IMR-90 (cell line): ENCODE measurements at regions not wholly inside any gene's neighbourhood (a gene's known extent, or its start where the extent isn't known, plus 50 kb on each side); places are given as distances from the start of the nearest gene placed in this dataset.

ENCODE experiments used
- ATAC-seq: fragments of 200-7000 bp; cut with Tn5 transposase; 2 replicates; pipeline ENCODE4 v1.9.1; 2020; ENCODE audit warnings: low read depth, mild to moderate bottlenecking, moderate library complexity
- BruUV-seq: library from RNA; stranded (reverse); fragments of 400-500 nt; replicated peaks from 2 replicates; lab custom pipeline; 2021; lab: Mats Ljungman, UMichigan
- CTCF ChIA-PET: fragments of 300-600 bp; formaldehyde crosslinking; extraction: SDS; loops from one replicate; lab custom pipeline; 2021; ENCODE audit warnings: antibody characterized with exemption; lab: Yijun Ruan, JAX
- POLR2A ChIA-PET: fragments of 300-600 bp; sonication (Branson Sonifier 250); formaldehyde crosslinking; loops from one replicate; lab custom pipeline; 2022; ENCODE audit warnings: antibody characterized with exemption; ENCODE audit not compliant: unreplicated experiment; lab: Charles Lee
- DNase-seq: peaks from one replicate; pipeline ENCODE4 v3.0.0; 2013
- H2AFZ ChIP-seq: replicated peaks from 2 replicates; pipeline ENCODE3; 2013; ENCODE audit warnings: low read length, mild to moderate bottlenecking; ENCODE audit not compliant: poor library complexity
- H2AK5ac ChIP-seq: 2 replicates; pipeline ENCODE4 v1.6.1; 2013; ENCODE audit warnings: low read depth, low read length, inconsistent platforms
- H2AK9ac ChIP-seq: replicated peaks from 2 replicates; pipeline ENCODE3; 2013; ENCODE audit warnings: mild to moderate bottlenecking, low read depth, low read length, moderate library complexity; ENCODE audit not compliant: poor library complexity
- H2BK120ac ChIP-seq: 2 replicates; pipeline ENCODE4 v1.6.1; 2013; ENCODE audit warnings: low read depth, low read length, inconsistent platforms
- H2BK15ac ChIP-seq: 3 replicates; pipeline ENCODE4 v1.6.1; 2013; ENCODE audit warnings: low read depth, low read length, inconsistent platforms
- H2BK20ac ChIP-seq: 2 replicates; pipeline ENCODE4 v1.6.1; 2013; ENCODE audit warnings: low read depth, mild to moderate bottlenecking, inconsistent platforms, low read length, moderate library complexity
- H2BK5ac ChIP-seq: 2 replicates; pipeline ENCODE4 v1.6.1; 2013; ENCODE audit warnings: mild to moderate bottlenecking, low read depth, low read length, inconsistent platforms; ENCODE audit not compliant: poor library complexity, severe bottlenecking
- H3K14ac ChIP-seq: replicated peaks from 2 replicates; pipeline ENCODE4 v1.6.1; 2013; ENCODE audit warnings: low read depth, low read length, inconsistent platforms
- H3K18ac ChIP-seq: 2 replicates; pipeline ENCODE4 v1.6.1; 2013; ENCODE audit warnings: low read depth, low read length, control low read depth
- H3K23ac ChIP-seq: 2 replicates; pipeline ENCODE4 v1.6.1; 2013; ENCODE audit warnings: low read depth, low read length, inconsistent platforms
- H3K27ac ChIP-seq: 2 replicates; pipeline ENCODE4 v1.5.1; 2013; ENCODE audit warnings: mild to moderate bottlenecking, control low read depth, low read length; ENCODE audit not compliant: insufficient read depth
- H3K27me3 ChIP-seq: 2 replicates; pipeline ENCODE4 v1.6.1; 2013; ENCODE audit warnings: low read length; ENCODE audit not compliant: control insufficient read depth, insufficient read depth
- H3K36me3 ChIP-seq: 2 replicates; pipeline ENCODE4 v1.6.1; 2013; ENCODE audit warnings: low read length, mixed read lengths; ENCODE audit not compliant: control insufficient read depth, insufficient read depth
- H3K4ac ChIP-seq: 2 replicates; pipeline ENCODE4 v1.6.1; 2013; ENCODE audit warnings: low read depth, low read length, inconsistent platforms
- H3K4me1 ChIP-seq: 2 replicates; pipeline ENCODE4 v1.6.1; 2013; ENCODE audit warnings: low read length, mixed read lengths; ENCODE audit not compliant: control insufficient read depth, insufficient read depth
- H3K4me2 ChIP-seq: 2 replicates; pipeline ENCODE4 v1.6.1; 2013; ENCODE audit warnings: low read depth, mild to moderate bottlenecking, control low read depth, low read length, moderate library complexity
- H3K4me3 ChIP-seq: 2 replicates; pipeline ENCODE4 v1.5.1; 2013; ENCODE audit warnings: low read depth, mild to moderate bottlenecking, control low read depth, low read length, moderate library complexity; ENCODE audit not compliant: insufficient read depth
- H3K56ac ChIP-seq: 2 replicates; pipeline ENCODE4 v1.6.1; 2013; ENCODE audit warnings: low read length, inconsistent platforms; ENCODE audit not compliant: insufficient read depth; ENCODE audit errors: extremely low read depth
- H3K79me1 ChIP-seq, 2 experiments: 2 replicates each; pipeline ENCODE4 v1.6.1; 2013; ENCODE audit warnings: low read length in 2 of 2, inconsistent platforms in 1 of 2, low read depth in 1 of 2
- H3K9ac ChIP-seq: 2 replicates; pipeline ENCODE4 v1.6.1; 2013; ENCODE audit warnings: low read depth, low read length, control low read depth
- H3K9me1 ChIP-seq: 2 replicates; pipeline ENCODE4 v1.6.1; 2013; ENCODE audit warnings: low read length, inconsistent platforms; ENCODE audit not compliant: insufficient read depth
- H3K9me3 ChIP-seq: 2 replicates; pipeline ENCODE4 v1.6.1; 2013; ENCODE audit warnings: low read length; ENCODE audit not compliant: control insufficient read depth, insufficient read depth
- H4K20me1 ChIP-seq: 2 replicates; pipeline ENCODE4 v1.6.1; 2013; ENCODE audit warnings: low read length, inconsistent platforms; ENCODE audit not compliant: insufficient read depth
- H4K5ac ChIP-seq: 2 replicates; pipeline ENCODE4 v1.6.1; 2013; ENCODE audit warnings: mild to moderate bottlenecking, low read depth, low read length, control low read depth
- H4K8ac ChIP-seq, 2 experiments: 2 replicates each; pipeline ENCODE4 v1.6.1; 2013; ENCODE audit warnings: low read depth in 2 of 2, low read length in 2 of 2, control low read depth in 1 of 2, inconsistent platforms in 1 of 2
- H4K91ac ChIP-seq: 2 replicates; pipeline ENCODE4 v1.6.1; 2013; ENCODE audit warnings: low read depth, low read length, inconsistent platforms; ENCODE audit not compliant: insufficient read depth
- BHLHE40 ChIP-seq: fragments of 150-350 bp; IDR thresholded peaks from 2 replicates; pipeline ENCODE4 v1.6.1; 2016; ENCODE audit warnings: mild to moderate bottlenecking, low read depth, low read length
- CEBPB ChIP-seq: IDR thresholded peaks from 2 replicates; pipeline ENCODE4 v1.6.1; 2012; ENCODE audit warnings: low read depth, low read length, improper control_type of control experiment
- CHD1 ChIP-seq: IDR thresholded peaks from 2 replicates; pipeline ENCODE4 v1.6.1; 2012; ENCODE audit warnings: low read depth, low read length, improper control_type of control experiment
- FOS ChIP-seq: fragments of 150-350 bp; IDR thresholded peaks from 2 replicates; pipeline ENCODE4 v1.6.1; 2016; ENCODE audit warnings: low read depth, low read length
- MAFK ChIP-seq: IDR thresholded peaks from 2 replicates; pipeline ENCODE4 v1.6.1; 2012; ENCODE audit warnings: low read depth, low read length, improper control_type of control experiment
- MAZ ChIP-seq: IDR thresholded peaks from 2 replicates; pipeline ENCODE4 v1.6.1; 2012; ENCODE audit warnings: low read depth, mild to moderate bottlenecking, low read length, improper control_type of control experiment, moderate library complexity, borderline replicate concordance
- MXI1 ChIP-seq: IDR thresholded peaks from 2 replicates; pipeline ENCODE4 v1.6.1; 2012; ENCODE audit warnings: low read depth, mild to moderate bottlenecking, low read length, moderate library complexity, borderline replicate concordance
- NFE2L2 ChIP-seq: fragments of 150-350 bp; IDR thresholded peaks from 2 replicates; pipeline ENCODE4 v1.6.1; 2016; ENCODE audit warnings: low read depth, mild to moderate bottlenecking, low read length
- POLR2A ChIP-seq: IDR thresholded peaks from 2 replicates; pipeline ENCODE4 v1.6.1; 2012; ENCODE audit warnings: mild to moderate bottlenecking, low read depth, low read length
- RAD21 ChIP-seq: IDR thresholded peaks from 2 replicates; pipeline ENCODE4 v1.6.1; 2012; ENCODE audit warnings: low read length, improper control_type of control experiment
- RCOR1 ChIP-seq: IDR thresholded peaks from 2 replicates; pipeline ENCODE4 v1.6.1; 2012; ENCODE audit warnings: mild to moderate bottlenecking, low read length, improper control_type of control experiment; ENCODE audit not compliant: insufficient replicate concordance
- RFX5 ChIP-seq: IDR thresholded peaks from 2 replicates; pipeline ENCODE4 v1.8.0; 2012; ENCODE audit warnings: low read depth, mild to moderate bottlenecking, low read length, moderate library complexity
- SMC3 ChIP-seq: fragments of 150-350 bp; IDR thresholded peaks from 2 replicates; pipeline ENCODE4 v1.6.1; 2016; ENCODE audit warnings: low read depth, mild to moderate bottlenecking, antibody characterized with exemption, low read length, moderate library complexity
- WGBS, 2 experiments: methylation state at CpG; one replicate each; pipeline versions ENCODE4 v1.1.5 to v1.1.7; 2013; ENCODE audit warnings: missing lambda C conversion rate in 2 of 2; ENCODE audit not compliant: insufficient read length in 1 of 2; ENCODE audit errors: extremely low coverage in 2 of 2; 5-methylcytosine and 5-hydroxymethylcytosine counted together
- dilution Hi-C: fragments of 300-500 bp; cut with HindIII; formaldehyde crosslinking; loops from one replicate; pipeline ENCODE4 v1.14.3; 2018; ENCODE audit warnings: low sequenced_read_pairs; ENCODE audit not compliant: unreplicated experiment
- in situ Hi-C: fragments of 300-500 bp; cut with MboI; formaldehyde crosslinking; loops from 3 replicates; pipeline ENCODE4 v1.14.3; 2019; ENCODE audit warnings: low sequenced_read_pairs, inconsistent platforms, mixed read lengths
- intact Hi-C: fragments of 100-400 bp; cut with micrococcal nuclease; formaldehyde crosslinking; loops from 2 replicates; pipeline ENCODE4 v1.10.0; 2022
- TF ChIP-seq, protein P1 (sequence below): fragments of 150-350 bp; IDR thresholded peaks from 2 replicates; pipeline ENCODE4 v1.6.1; 2017; ENCODE audit warnings: mild to moderate bottlenecking, antibody characterized with exemption, low read length, low read depth
- TF ChIP-seq, protein P2 (sequence below): conservative IDR thresholded peaks from 2 replicates; pipeline ENCODE4 v1.5.1; 2012; ENCODE audit warnings: mild to moderate bottlenecking, low read depth, low read length, improper control_type of control experiment
- TF ChIP-seq, protein P3 (sequence below): fragments of 150-350 bp; IDR thresholded peaks from 2 replicates; pipeline ENCODE4 v1.6.1; 2016; ENCODE audit warnings: low read depth, mild to moderate bottlenecking, low read length, moderate library complexity, borderline replicate concordance

DNA sequence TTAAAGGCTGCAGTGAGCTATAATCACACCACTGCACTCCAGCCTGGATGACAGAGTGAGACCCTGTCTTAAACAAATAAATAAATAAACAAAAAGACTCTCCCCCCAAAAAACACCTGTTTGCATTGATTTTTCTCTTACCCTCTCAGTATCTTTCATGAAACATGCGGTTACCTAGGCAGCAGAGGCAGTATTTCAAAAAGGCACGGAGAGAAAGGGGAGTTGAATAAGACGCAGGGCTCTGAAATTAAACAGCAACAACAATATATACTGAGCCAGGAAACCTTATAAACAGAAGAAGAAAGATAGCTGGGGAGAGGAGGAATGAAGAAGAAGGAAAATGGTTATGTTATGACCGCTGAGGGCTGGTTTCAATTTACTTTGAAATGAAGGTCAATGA, 277.6 kb downstream of the BTG1 start:
- no peak overlapping the region for H3K23ac ChIP-seq
- no peak overlapping the region for H2AK9ac ChIP-seq
- H2BK20ac ChIP-seq = no peak overlapping the region
- no peaks in the 10 kb centered on the region for H3K79me1 ChIP-seq
- no peak overlapping the region for H3K14ac ChIP-seq
- ATAC-seq (no peak), DNase-seq (no peak)
- H2AK5ac ChIP-seq = no peak overlapping the region
- no peaks in the 10 kb centered on the region for H3K36me3 ChIP-seq
- no TSS peak for BruUV-seq
- H2BK15ac ChIP-seq = no peak overlapping the region
- POLR2A ChIA-PET = no interaction called here
- no peak overlapping the region for H3K4ac ChIP-seq
- H3K27ac ChIP-seq = no peak overlapping the region
- no peak overlapping the region for H2BK5ac ChIP-seq
- in situ Hi-C loops (no loop called here), dilution Hi-C loops (no loop called here), intact Hi-C loops (no loop called here)
- H3K18ac ChIP-seq = no peak overlapping the region
- CTCF ChIA-PET = no interaction called here
- no peak overlapping the region for H2BK120ac ChIP-seq
- no peak overlapping the region for H4K5ac ChIP-seq
- WGBS, 2 experiments = no CpG with 5 or more reads among the region's 4 CpGs
- H3K4me1 ChIP-seq = peaks cover 2% of the 10 kb centered on the region; the same call in 1 of the 2 replicates
- no peak overlapping the region for H3K9ac ChIP-seq
- no peak overlapping the region for H4K91ac ChIP-seq
- H3K4me3 ChIP-seq = no peak overlapping the region
- H3K27me3 ChIP-seq = no peaks in the 10 kb centered on the region
- H4K20me1 ChIP-seq = no peaks in the 10 kb centered on the region
- no peak overlapping the region for H3K56ac ChIP-seq
- 0 out of 2 replicates have a peak, but pooled peaks cover 3% of the 10 kb centered on the region for H3K9me1 ChIP-seq
- H3K9me3 ChIP-seq = no peaks in the 10 kb centered on the region
- TF ChIP-seq MXI1 (no peak), BHLHE40 (no peak), NFE2L2 (no peak), RAD21 (no peak), CEBPB (no peak), RCOR1 (no peak), FOS (no peak), CHD1 (no peak), POLR2A (no peak), RFX5 (no peak), MAFK (no peak), MAZ (no peak), SMC3 (no peak)
- TF ChIP-seq, protein P1, sequence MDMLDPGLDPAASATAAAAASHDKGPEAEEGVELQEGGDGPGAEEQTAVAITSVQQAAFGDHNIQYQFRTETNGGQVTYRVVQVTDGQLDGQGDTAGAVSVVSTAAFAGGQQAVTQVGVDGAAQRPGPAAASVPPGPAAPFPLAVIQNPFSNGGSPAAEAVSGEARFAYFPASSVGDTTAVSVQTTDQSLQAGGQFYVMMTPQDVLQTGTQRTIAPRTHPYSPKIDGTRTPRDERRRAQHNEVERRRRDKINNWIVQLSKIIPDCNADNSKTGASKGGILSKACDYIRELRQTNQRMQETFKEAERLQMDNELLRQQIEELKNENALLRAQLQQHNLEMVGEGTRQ = no peak
- TF ChIP-seq, protein P2, sequence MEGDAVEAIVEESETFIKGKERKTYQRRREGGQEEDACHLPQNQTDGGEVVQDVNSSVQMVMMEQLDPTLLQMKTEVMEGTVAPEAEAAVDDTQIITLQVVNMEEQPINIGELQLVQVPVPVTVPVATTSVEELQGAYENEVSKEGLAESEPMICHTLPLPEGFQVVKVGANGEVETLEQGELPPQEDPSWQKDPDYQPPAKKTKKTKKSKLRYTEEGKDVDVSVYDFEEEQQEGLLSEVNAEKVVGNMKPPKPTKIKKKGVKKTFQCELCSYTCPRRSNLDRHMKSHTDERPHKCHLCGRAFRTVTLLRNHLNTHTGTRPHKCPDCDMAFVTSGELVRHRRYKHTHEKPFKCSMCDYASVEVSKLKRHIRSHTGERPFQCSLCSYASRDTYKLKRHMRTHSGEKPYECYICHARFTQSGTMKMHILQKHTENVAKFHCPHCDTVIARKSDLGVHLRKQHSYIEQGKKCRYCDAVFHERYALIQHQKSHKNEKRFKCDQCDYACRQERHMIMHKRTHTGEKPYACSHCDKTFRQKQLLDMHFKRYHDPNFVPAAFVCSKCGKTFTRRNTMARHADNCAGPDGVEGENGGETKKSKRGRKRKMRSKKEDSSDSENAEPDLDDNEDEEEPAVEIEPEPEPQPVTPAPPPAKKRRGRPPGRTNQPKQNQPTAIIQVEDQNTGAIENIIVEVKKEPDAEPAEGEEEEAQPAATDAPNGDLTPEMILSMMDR = no peak
- TF ChIP-seq, protein P3, sequence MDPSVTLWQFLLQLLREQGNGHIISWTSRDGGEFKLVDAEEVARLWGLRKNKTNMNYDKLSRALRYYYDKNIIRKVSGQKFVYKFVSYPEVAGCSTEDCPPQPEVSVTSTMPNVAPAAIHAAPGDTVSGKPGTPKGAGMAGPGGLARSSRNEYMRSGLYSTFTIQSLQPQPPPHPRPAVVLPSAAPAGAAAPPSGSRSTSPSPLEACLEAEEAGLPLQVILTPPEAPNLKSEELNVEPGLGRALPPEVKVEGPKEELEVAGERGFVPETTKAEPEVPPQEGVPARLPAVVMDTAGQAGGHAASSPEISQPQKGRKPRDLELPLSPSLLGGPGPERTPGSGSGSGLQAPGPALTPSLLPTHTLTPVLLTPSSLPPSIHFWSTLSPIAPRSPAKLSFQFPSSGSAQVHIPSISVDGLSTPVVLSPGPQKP = no peak
- no peak overlapping the region for H3K4me2 ChIP-seq
- H2AFZ ChIP-seq = no peak overlapping the region
- no peak overlapping the region for H4K8ac ChIP-seq
